GM23248 (cell line): ENCODE measurements at regions not wholly inside any gene's neighbourhood (a gene's known extent, or its start where the extent isn't known, plus 50 kb on each side); places are given as distances from the start of the nearest gene placed in this dataset.

Experiments used
- EZH2 ChIP-seq: fragments of 200-600 bp; sonication (generic); IDR thresholded peaks from 2 replicates; pipeline ENCODE4 v1.6.1; 2018; ENCODE audit warnings: antibody characterized with exemption, mild to moderate bottlenecking; ENCODE audit not compliant: insufficient read depth, poor library complexity, severe bottlenecking
- EZH2phosphoT487 ChIP-seq: fragments of 200-600 bp; sonication (generic); IDR thresholded peaks from 2 replicates; pipeline ENCODE4 v1.6.1; 2018; ENCODE audit warnings: antibody characterized with exemption, moderate library complexity, mild to moderate bottlenecking, low read depth; ENCODE audit not compliant: insufficient read depth

GRCh38 chr7:20063644-20064043 lies 153.5 kb downstream of the MACC1 start:
- no peak for TF ChIP-seq EZH2
- no peak for TF ChIP-seq EZH2phosphoT487
